C4-2B (cell line): ENCODE measurements at regions not wholly inside any gene's neighbourhood (a gene's known extent, or its start where the extent isn't known, plus 50 kb on each side); places are given as distances from the start of the nearest gene placed in this dataset.
A peak's percentile ranks its signal among the peaks of the same experiment; 100 is the strongest.

Experiments used
- H3K27ac ChIP-seq: fragments of 450-650 bp; 2 replicates; pipeline ENCODE4 v1.5.1; 2017
- CTCF ChIP-seq: fragments of 450-650 bp; conservative IDR thresholded peaks from 2 replicates; pipeline ENCODE4 v1.5.1; 2017; ENCODE audit warnings: mild to moderate bottlenecking
- ZFX ChIP-seq: fragments of 450-650 bp; IDR thresholded peaks from 2 replicates; pipeline ENCODE4 v1.6.1; 2017

- TF ChIP-seq CTCF = no peak
- H3K27ac ChIP-seq = peak overlapping the region; percentile 54
Observed at GRCh38 chr5:180439911-180440769, 54.0 kb upstream of the CNOT6 start.

- TF ChIP-seq ZFX (no peak), CTCF (no peak)
- H3K27ac ChIP-seq = no peak overlapping the region
Observed at GRCh38 chr5:180441564-180442051, 52.6 kb upstream of the CNOT6 start.
